A549 (cell line): ENCODE measurements at regions not wholly inside any gene's neighbourhood (a gene's known extent, or its start where the extent isn't known, plus 50 kb on each side); places are given as distances from the start of the nearest gene placed in this dataset.

Source experiments
- ATAC-seq, 2 experiments: fragments of 200-7000 bp in 1 of 2; fragments of >200 bp in 1 of 2; cut with Nextera tagmentation in 1 of 2; cut with Tn5 transposase in 1 of 2; 3 replicates each; pipeline versions ENCODE4 v1.8.0 to v1.9.1; 2018 to 2020; ENCODE audit warnings: mild to moderate bottlenecking in 1 of 2, moderate library complexity in 1 of 2
- CTCF ChIA-PET: fragments of 300-600 bp; sonication (Branson Sonifier 250); formaldehyde crosslinking; extraction: SDS; loops from one replicate; lab custom pipeline; 2021; ENCODE audit warnings: antibody characterized with exemption, inconsistent platforms; lab: Yijun Ruan, JAX
- POLR2A ChIA-PET: fragments of 350-600 bp; formaldehyde crosslinking; extraction: SDS; loops from one replicate; lab custom pipeline; 2021; ENCODE audit warnings: antibody characterized with exemption, inconsistent platforms; lab: Yijun Ruan, JAX
- DNase-seq, 2 experiments: peaks; one replicate each; pipeline versions ENCODE4 v3.0.0 to v3.0.0-alpha.2; 2011 to 2016; ENCODE audit warnings: low read depth in 1 of 2, low spot score in 1 of 2
- FAIRE-seq: peaks from 2 replicates; lab custom pipeline; 2011; peaks lifted over from hg19 to GRCh38; lab: Jason Lieb, UNC
- H3K27ac ChIP-seq, 2 experiments: fragments of >200 bp; sonication (Bioruptor Twin); formaldehyde crosslinking; 3 replicates each; pipeline ENCODE4 v1.5.1; 2016 to 2017
- H3K4me1 ChIP-seq: fragments of >200 bp; sonication (Bioruptor Twin); formaldehyde crosslinking; 3 replicates; pipeline ENCODE4 v1.6.1; 2016
- H3K4me2 ChIP-seq: fragments of >200 bp; sonication (Bioruptor Twin); formaldehyde crosslinking; 3 replicates; pipeline ENCODE4 v1.6.1; 2016
- H3K4me3 ChIP-seq: fragments of >200 bp; sonication (Bioruptor Twin); formaldehyde crosslinking; 3 replicates; pipeline ENCODE4 v1.5.1; 2016
- H3K9me3 ChIP-seq: fragments of >200 bp; sonication (Bioruptor Twin); formaldehyde crosslinking; 3 replicates; pipeline ENCODE4 v1.6.1; 2016
- CBX2 ChIP-seq: fragments of 200-600 bp; sonication (generic); IDR thresholded peaks from 2 replicates; pipeline ENCODE4 v1.6.1; 2016; ENCODE audit warnings: low read depth, mild to moderate bottlenecking, borderline replicate concordance
- CEBPB ChIP-seq, 2 experiments: fragments of >200 bp in 1 of 2; sonication (Bioruptor Twin) in 1 of 2; formaldehyde crosslinking in 1 of 2; IDR thresholded peaks; 2 replicates each; pipeline ENCODE4 v1.6.1; 2012 to 2016
- CTCF ChIP-seq: fragments of >200 bp; sonication (Bioruptor Twin); formaldehyde crosslinking; IDR thresholded peaks from 3 replicates; pipeline ENCODE4 v1.5.1; 2016
- EHMT2 ChIP-seq: fragments of 200-600 bp; sonication (generic); IDR thresholded peaks from 2 replicates; pipeline ENCODE4 v1.6.1; 2016; ENCODE audit warnings: antibody characterized with exemption, low read depth, mild to moderate bottlenecking, moderate library complexity
- ELK1 ChIP-seq: fragments of 150-350 bp; IDR thresholded peaks from 2 replicates; pipeline ENCODE4 v1.6.1; 2014; ENCODE audit warnings: low read depth, mild to moderate bottlenecking, low read length
- ESRRA ChIP-seq: fragments of 150-350 bp; IDR thresholded peaks from 2 replicates; pipeline ENCODE4 v1.6.1; 2014; ENCODE audit warnings: mild to moderate bottlenecking, low read length, borderline replicate concordance
- FOSB ChIP-seq: fragments of 250-450 bp; sonication (Bioruptor Pico); IDR thresholded peaks from 2 replicates; pipeline ENCODE4 v1.5.0; 2020; ENCODE audit warnings: mild to moderate bottlenecking, moderate library complexity
- FOXS1 ChIP-seq: fragments of 250-450 bp; sonication (Bioruptor Pico); IDR thresholded peaks from 2 replicates; pipeline ENCODE4 v1.5.0; 2020; ENCODE audit warnings: mild to moderate bottlenecking, moderate library complexity
- HES2 ChIP-seq: fragments of >200 bp; sonication (Bioruptor Twin); formaldehyde crosslinking; IDR thresholded peaks from 2 replicates; pipeline ENCODE4 v1.6.1; 2016
- HEYL ChIP-seq: fragments of 250-450 bp; sonication (Bioruptor Pico); IDR thresholded peaks from 2 replicates; pipeline ENCODE4 v1.8.0; 2021; ENCODE audit warnings: mild to moderate bottlenecking, moderate library complexity
- HOXA7 ChIP-seq: fragments of 250-450 bp; sonication (Bioruptor Pico); IDR thresholded peaks from 2 replicates; pipeline ENCODE4 v1.5.0; 2020; ENCODE audit warnings: mild to moderate bottlenecking, moderate library complexity
- HOXB5 ChIP-seq: fragments of 250-450 bp; sonication (Bioruptor Pico); IDR thresholded peaks from 2 replicates; pipeline ENCODE4 v1.5.0; 2020; ENCODE audit warnings: mild to moderate bottlenecking, moderate library complexity
- JUN ChIP-seq, 2 experiments: fragments of >200 bp; sonication (Bioruptor Twin); formaldehyde crosslinking; IDR thresholded peaks; 2 replicates in 1 of 2; 3 replicates in 1 of 2; pipeline ENCODE4 v1.6.1; 2016 to 2017
- MAX ChIP-seq: IDR thresholded peaks from 2 replicates; pipeline ENCODE4 v1.6.1; 2012
- MAZ ChIP-seq: fragments of 150-350 bp; IDR thresholded peaks from 2 replicates; pipeline ENCODE4 v1.6.1; 2014; ENCODE audit warnings: antibody characterized with exemption, low read depth, low read length, borderline replicate concordance
- NFE2L2 ChIP-seq: fragments of 150-350 bp; conservative IDR thresholded peaks from 2 replicates; pipeline ENCODE4 v1.6.1; 2014; ENCODE audit warnings: low read length
- PBX3 ChIP-seq: IDR thresholded peaks from 2 replicates; pipeline ENCODE4 v1.6.1; 2012
- POLR2A ChIP-seq: IDR thresholded peaks from 2 replicates; pipeline ENCODE4 v1.6.1; 2012; ENCODE audit warnings: mild to moderate bottlenecking, low read length
- POLR2AphosphoS2 ChIP-seq: conservative IDR thresholded peaks from 2 replicates; pipeline ENCODE4 v1.6.1; 2012; ENCODE audit warnings: low read length, improper control_type of control experiment, inconsistent platforms
- RAD21 ChIP-seq, 2 experiments: fragments of >200 bp in 1 of 2; sonication (Bioruptor Twin) in 1 of 2; formaldehyde crosslinking in 1 of 2; IDR thresholded peaks in 1 of 2; conservative IDR thresholded peaks in 1 of 2; 2 replicates in 1 of 2; 3 replicates in 1 of 2; pipeline ENCODE4 v1.6.1; 2012 to 2018; ENCODE audit warnings: inconsistent platforms in 1 of 2
- RARB ChIP-seq: fragments of 250-450 bp; sonication (Bioruptor Pico); IDR thresholded peaks from 2 replicates; pipeline ENCODE4 v1.8.0; 2021; ENCODE audit warnings: mild to moderate bottlenecking, moderate library complexity
- RFX5 ChIP-seq: fragments of 450-650 bp; IDR thresholded peaks from 2 replicates; pipeline ENCODE4 v1.7.1; 2014; ENCODE audit warnings: antibody characterized with exemption, mild to moderate bottlenecking, moderate library complexity
- RNF2 ChIP-seq: fragments of 200-600 bp; sonication (generic); IDR thresholded peaks from 2 replicates; pipeline ENCODE4 v1.6.1; 2016; ENCODE audit warnings: low read depth, mild to moderate bottlenecking, antibody characterized with exemption, moderate library complexity, borderline replicate concordance
- SMC3 ChIP-seq: fragments of >200 bp; sonication (Bioruptor Twin); formaldehyde crosslinking; IDR thresholded peaks from 3 replicates; pipeline ENCODE4 v1.6.1; 2018; ENCODE audit warnings: inconsistent platforms
- USF2 ChIP-seq: fragments of 450-650 bp; IDR thresholded peaks from 2 replicates; pipeline ENCODE4 v1.6.1; 2014; ENCODE audit warnings: antibody characterized with exemption
- ZFP36 ChIP-seq: fragments of 450-650 bp; IDR thresholded peaks from 2 replicates; pipeline ENCODE4 v1.6.1; 2014; ENCODE audit warnings: borderline replicate concordance; ENCODE audit not compliant: partially characterized antibody
- ZSCAN20 ChIP-seq: fragments of 250-450 bp; sonication (Bioruptor Pico); IDR thresholded peaks from 2 replicates; pipeline ENCODE4 v1.8.0; 2022; ENCODE audit warnings: mild to moderate bottlenecking, moderate library complexity
- WGBS: methylation state at CpG from one replicate; pipeline ENCODE4 v1.1.6; 2017; ENCODE audit errors: missing lambda C conversion rate; 5-methylcytosine and 5-hydroxymethylcytosine counted together

GRCh38 chr14:101351769-101352168 is 209.5 kb upstream of the DIO3 start:
- Histone ChIP-seq H3K4me1 (no peaks in the 10 kb centered on the region), H3K27ac (no peak overlapping the region), H3K9me3 (peaks cover 13% of the 10 kb centered on the region; the same call in 2 of the 3 replicates), H3K4me2 (no peak overlapping the region), H3K4me3 (no peak overlapping the region)
- TF ChIP-seq EHMT2 (no peak), CBX2 (no peak), FOSB (CRISPR knock-in tag) (no peak), RNF2 (no peak), JUN (IDR thresholded peaks at IDR 0.05) (no peak), NFE2L2 (no peak), ESRRA (no peak), RFX5 (no peak), CTCF (no peak), SMC3 (no peak), ZFP36 (no peak), ELK1 (no peak), RARB (no peak), HEYL (CRISPR knock-in tag) (no peak), POLR2A (no peak)
- ATAC-seq, result no peak
- no peak for FAIRE-seq
- POLR2A ChIA-PET, result no interaction called here
- CTCF ChIA-PET, result interaction anchor here (1.2 kb wide), 1 partner anchor 12 kb away, joined by 3 read pairs; no protein-coding TSS in a partner anchor
- 74% methylated on average over 5 of the region's 5 CpGs for WGBS
- no peak for DNase-seq

- Histone ChIP-seq H3K9me3 (peaks cover 13% of the 10 kb centered on the region; the same call in 2 of the 3 replicates), H3K4me2 (no peak overlapping the region), H3K4me1 (no peaks in the 10 kb centered on the region), H3K27ac (no peak overlapping the region), H3K4me3 (no peak overlapping the region)
- CTCF ChIA-PET, result interaction anchor here (1.0 kb wide), 1 partner anchor 138 kb away, joined by 3 read pairs; no protein-coding TSS in a partner anchor
- ATAC-seq, result no peak
- no peak for FAIRE-seq
- no peak for DNase-seq
- WGBS, result 85% methylated on average over 8 of the region's 8 CpGs
- TF ChIP-seq JUN (IDR thresholded peaks at IDR 0.05) (no peak), RFX5 (no peak), SMC3 (no peak), ZSCAN20 (CRISPR knock-in tag) (no peak), FOXS1 (no peak)
- POLR2A ChIA-PET, result no interaction called here
These were observed 208.7 kb upstream of the DIO3 start for GRCh38 chr14:101352567-101352966.

GRCh38 chr14:101353422-101353821 is 207.9 kb upstream of the DIO3 start:
- no peak for ATAC-seq
- no peak overlapping the region for H3K27ac ChIP-seq
- H3K4me1 ChIP-seq, result no peaks in the 10 kb centered on the region
- H3K4me3 ChIP-seq, result no peak overlapping the region
- POLR2A ChIA-PET, result no interaction called here
- H3K4me2 ChIP-seq, result no peak overlapping the region
- H3K9me3 ChIP-seq, result peaks cover 13% of the 10 kb centered on the region; the same call in 2 of the 3 replicates
- DNase-seq, result no peak
- CTCF ChIA-PET, result interaction anchor here (0.6 to 1.0 kb wide), 2 partner anchors 212 to 1522 kb away, joined by 3 to 4 read pairs; no protein-coding TSS in a partner anchor
- TF ChIP-seq USF2, result no peak
- TF ChIP-seq RFX5, result no peak
- TF ChIP-seq PBX3, result no peak
- no peak for TF ChIP-seq MAZ
- no peak for TF ChIP-seq ZFP36
- TF ChIP-seq RNF2, result no peak
- no peak for TF ChIP-seq POLR2AphosphoS2
- TF ChIP-seq MAX, result no peak
- no peak for TF ChIP-seq HOXB5 (CRISPR knock-in tag)
- no peak for TF ChIP-seq HOXA7
- TF ChIP-seq HEYL (CRISPR knock-in tag), result no peak
- no peak for TF ChIP-seq RAD21 (conservative IDR thresholded peaks at IDR 0.05 in 1 of 2, IDR thresholded peaks at IDR 0.05 in 1 of 2)
- TF ChIP-seq ELK1, result no peak
- no peak for TF ChIP-seq HES2
- TF ChIP-seq ESRRA, result no peak
- TF ChIP-seq CEBPB (IDR thresholded peaks at IDR 0.05), result no peak
- 38% methylated on average over 2 of the region's 2 CpGs for WGBS
- FAIRE-seq, result no peak
